Endothelial cell of umbilical vein (primary cell): ENCODE measurements at regions not wholly inside any gene's neighbourhood (a gene's known extent, or its start where the extent isn't known, plus 50 kb on each side); places are given as distances from the start of the nearest gene placed in this dataset.

Source experiments
- BruUV-seq: library from RNA; stranded (reverse); fragments of 400-500 nt; replicated peaks from 2 replicates; lab custom pipeline; 2021; lab: Mats Ljungman, UMichigan
- CTCF ChIA-PET: fragments of 300-600, 350-600 bp; sonication (Branson Sonifier 250); formaldehyde crosslinking; loops from one replicate; lab custom pipeline; 2021; ENCODE audit warnings: antibody characterized with exemption, inconsistent platforms; lab: Charles Lee
- POLR2A ChIA-PET: fragments of 300-600, 350-600 bp; sonication (Branson Sonifier 250); formaldehyde crosslinking; loops from one replicate; lab custom pipeline; 2021; ENCODE audit warnings: antibody characterized with exemption, inconsistent platforms; lab: Charles Lee
- DNase-seq: peaks from one replicate; pipeline ENCODE4 v3.0.0-alpha.2; 2011; ENCODE audit warnings: low read depth, low spot score
- FAIRE-seq: peaks from 2 replicates; lab custom pipeline; 2011; peaks lifted over from hg19 to GRCh38; lab: Jason Lieb, UNC
- H2AFZ ChIP-seq: 2 replicates; pipeline ENCODE4 v1.6.0; 2012; ENCODE audit warnings: low read depth, low read length, control low read depth, inconsistent platforms
- H3K27ac ChIP-seq: 2 replicates; pipeline ENCODE4 v1.5.1; 2011; ENCODE audit warnings: low read depth, mild to moderate bottlenecking, control low read depth, low read length, moderate library complexity; ENCODE audit not compliant: insufficient read depth
- H3K27me3 ChIP-seq, 2 experiments: 2 replicates each; pipeline versions ENCODE4 v1.6.0 to v1.6.1; 2011; ENCODE audit warnings: low read length in 2 of 2, mixed read lengths in 1 of 2; ENCODE audit not compliant: control insufficient read depth in 2 of 2, insufficient read depth in 2 of 2
- H3K36me3 ChIP-seq, 2 experiments: 2 replicates in 1 of 2; 3 replicates in 1 of 2; pipeline ENCODE4 v1.5.1; 2011; ENCODE audit warnings: low read length in 2 of 2, mild to moderate bottlenecking in 1 of 2, moderate library complexity in 1 of 2; ENCODE audit not compliant: control insufficient read depth in 2 of 2, insufficient read depth in 2 of 2; ENCODE audit errors: extremely low read depth in 1 of 2
- H3K4me1 ChIP-seq: 3 replicates; pipeline ENCODE4 v1.5.1; 2011; ENCODE audit warnings: mild to moderate bottlenecking, low read length; ENCODE audit not compliant: control insufficient read depth, insufficient read depth; ENCODE audit errors: extremely low read depth
- H3K4me2 ChIP-seq: 2 replicates; pipeline ENCODE4 v1.6.1; 2011; ENCODE audit warnings: low read length, control low read depth, mixed read lengths; ENCODE audit not compliant: insufficient read depth
- H3K4me3 ChIP-seq, 3 experiments: fragments of 200-600 bp in 1 of 3; sonication (generic), shearing (Covaris generic) in 1 of 3; replicated peaks in 1 of 3; 2 replicates each; pipeline ENCODE4 v1.5.1; 2011 to 2016; ENCODE audit warnings: control low read depth in 3 of 3, low read length in 3 of 3, mild to moderate bottlenecking in 2 of 3, inconsistent platforms in 1 of 3, low read depth in 1 of 3, moderate library complexity in 1 of 3; ENCODE audit not compliant: insufficient read depth in 1 of 3
- H3K79me2 ChIP-seq: 2 replicates; pipeline ENCODE4 v1.6.0; 2012; ENCODE audit warnings: low read length, inconsistent platforms; ENCODE audit not compliant: control insufficient read depth, insufficient read depth
- H3K9ac ChIP-seq: replicated peaks from 2 replicates; pipeline ENCODE3; 2011; ENCODE audit warnings: low read length, control low read depth; ENCODE audit not compliant: insufficient read depth; ENCODE audit errors: extremely low read depth
- H3K9me1 ChIP-seq: replicated peaks from 3 replicates; pipeline ENCODE4 v1.6.0; 2011; ENCODE audit warnings: mild to moderate bottlenecking, low read length; ENCODE audit not compliant: control insufficient read depth, insufficient read depth; ENCODE audit errors: extremely low read depth
- H3K9me3 ChIP-seq: replicated peaks from 2 replicates; pipeline ENCODE4 v1.5.1; 2012; ENCODE audit warnings: low read length, inconsistent platforms; ENCODE audit not compliant: control insufficient read depth, insufficient read depth
- H4K20me1 ChIP-seq: replicated peaks from 2 replicates; pipeline ENCODE3; 2011; ENCODE audit warnings: mild to moderate bottlenecking, low read length; ENCODE audit not compliant: control insufficient read depth, insufficient read depth; ENCODE audit errors: extremely low read depth
- CTCF ChIP-seq, 2 donors: IDR thresholded peaks; 1 replicate in 1 of 2; 2 replicates in 1 of 2; pipeline ENCODE4 v1.5.1; 2011; ENCODE audit warnings: low read length in 2 of 2, mild to moderate bottlenecking in 2 of 2, moderate library complexity in 2 of 2, control low read depth in 1 of 2, inconsistent platforms in 1 of 2, low read depth in 1 of 2; ENCODE audit not compliant: insufficient read depth in 1 of 2; ENCODE audit errors: extremely low read depth in 1 of 2
- EZH2 ChIP-seq: IDR thresholded peaks from 2 replicates; pipeline ENCODE4 v1.6.1; 2012; ENCODE audit warnings: borderline replicate concordance, low read depth, mild to moderate bottlenecking, moderate library complexity, low read length, inconsistent platforms; ENCODE audit not compliant: severe bottlenecking
- FOS ChIP-seq: IDR thresholded peaks from 2 replicates; pipeline ENCODE4 v1.6.1; 2011; ENCODE audit warnings: mild to moderate bottlenecking, low read length, moderate library complexity, borderline replicate concordance; ENCODE audit not compliant: insufficient read depth
- GATA2 ChIP-seq: IDR thresholded peaks from 2 replicates; pipeline ENCODE4 v1.7.0; 2011; ENCODE audit warnings: low read depth, mild to moderate bottlenecking, moderate library complexity, mixed read lengths, low read length; ENCODE audit not compliant: insufficient read length, insufficient read depth
- JUN ChIP-seq: IDR thresholded peaks from 2 replicates; pipeline ENCODE4 v1.6.1; 2011; ENCODE audit warnings: borderline replicate concordance, low read depth; ENCODE audit not compliant: insufficient read length, insufficient read depth
- MAX ChIP-seq: IDR thresholded peaks from 2 replicates; pipeline ENCODE4 v1.6.1; 2011; ENCODE audit not compliant: insufficient read depth, insufficient read length
- MYC ChIP-seq: IDR thresholded peaks from one replicate; pipeline ENCODE4 v1.6.1; 2011; ENCODE audit warnings: mild to moderate bottlenecking, low read depth, low read length
- POLR2A ChIP-seq: IDR thresholded peaks from 2 replicates; pipeline ENCODE4 v1.6.1; 2012; ENCODE audit warnings: low read depth, mild to moderate bottlenecking, control low read depth, low read length
- POLR2AphosphoS5 ChIP-seq: IDR thresholded peaks from 2 replicates; pipeline ENCODE4 v1.6.1; 2012; ENCODE audit warnings: low read depth, mild to moderate bottlenecking, control low read depth, low read length, moderate library complexity; ENCODE audit not compliant: insufficient read depth
- dilution Hi-C: fragments of 300-500 bp; cut with MboI; formaldehyde crosslinking; loops from one replicate; pipeline ENCODE4 v1.15.0; 2019; ENCODE audit warnings: low sequenced_read_pairs; ENCODE audit not compliant: extremely low pct_ligation_motif_present
- intact Hi-C: fragments of 100-400 bp; cut with micrococcal nuclease; formaldehyde crosslinking; loops from one replicate; pipeline ENCODE4 v1.10.0; 2022

DNA sequence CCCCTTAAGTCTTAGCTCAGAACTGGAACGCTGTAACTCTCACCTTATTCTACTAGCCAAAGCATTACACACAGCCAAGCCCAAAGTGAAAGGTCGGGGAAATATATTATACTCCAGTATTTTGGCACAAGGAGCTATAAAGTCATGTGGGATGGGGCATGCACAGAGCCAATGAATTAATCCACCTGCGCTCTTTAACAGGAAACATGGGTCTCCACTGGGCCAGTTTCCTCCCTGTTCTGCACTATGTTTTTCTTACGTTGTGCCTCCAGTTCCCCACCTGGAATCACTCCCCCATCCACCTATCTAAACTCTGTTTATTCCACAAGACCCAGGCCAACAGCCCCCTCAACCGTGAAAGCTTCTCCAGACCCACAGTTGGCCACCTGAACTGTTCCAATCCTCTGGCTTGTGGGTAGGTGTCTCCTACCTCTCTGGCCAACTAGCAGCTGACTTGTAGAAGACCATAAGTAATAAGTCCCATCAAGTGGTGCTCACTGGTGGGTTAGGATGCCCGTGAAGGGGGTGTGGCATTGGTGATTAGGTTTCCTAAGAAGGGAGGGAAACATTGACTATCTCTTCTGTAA is 286.9 kb downstream of the NPIPA8 start:
- intact Hi-C loops (no loop called here), dilution Hi-C loops (no loop called here)
- Histone ChIP-seq H3K4me1 (no peaks in the 10 kb centered on the region), H3K9me3 (no peaks in the 10 kb centered on the region), H3K79me2 (no peaks in the 10 kb centered on the region), H3K9ac (no peak overlapping the region), H3K27ac (no peak overlapping the region), H4K20me1 (no peaks in the 10 kb centered on the region), H3K4me3 (no peak overlapping the region), H2AFZ (no peak overlapping the region), H3K36me3 (no peaks in the 10 kb centered on the region), H3K9me1 (no peaks in the 10 kb centered on the region), H3K27me3 (no peaks in the 10 kb centered on the region), H3K4me2 (no peak overlapping the region)
- no peak for DNase-seq
- TF ChIP-seq FOS = no peak
- no peak for TF ChIP-seq MAX
- no peak for TF ChIP-seq EZH2
- no peak for TF ChIP-seq GATA2
- TF ChIP-seq POLR2A = no peak
- no peak for TF ChIP-seq CTCF (IDR thresholded peaks at IDR 0.05; ENCODE audit: extremely low read depth in 1 of 2, insufficient read depth in 1 of 2, low read depth in 1 of 2, low read length in 2 of 2)
- no peak for TF ChIP-seq JUN
- no peak for TF ChIP-seq POLR2AphosphoS5
- no peak for TF ChIP-seq MYC
- FAIRE-seq = no peak
- BruUV-seq = no TSS peak
- POLR2A ChIA-PET = no interaction called here
- CTCF ChIA-PET = no interaction called here
